Muscle layer of duodenum (tissue), 2 donors: ENCODE measurements at regions not wholly inside any gene's neighbourhood (a gene's known extent, or its start where the extent isn't known, plus 50 kb on each side); places are given as distances from the start of the nearest gene placed in this dataset.

Experiments
- H3K27ac ChIP-seq: one replicate; pipeline ENCODE4 v1.7.0; 2013; ENCODE audit warnings: mild to moderate bottlenecking, low read length
- H3K27me3 ChIP-seq: one replicate; pipeline ENCODE4 v1.7.0; 2013; ENCODE audit warnings: low read depth, mild to moderate bottlenecking, control low read depth, low read length
- H3K36me3 ChIP-seq, 2 donors: one replicate each; pipeline ENCODE4 v1.7.0; 2013; ENCODE audit warnings: low read length in 2 of 2, control low read depth in 1 of 2, mild to moderate bottlenecking in 1 of 2; ENCODE audit not compliant: insufficient read depth in 2 of 2, control insufficient read depth in 1 of 2
- H3K4me1 ChIP-seq, 2 donors: one replicate each; pipeline ENCODE4 v1.7.0; 2013; ENCODE audit warnings: low read length in 2 of 2, mild to moderate bottlenecking in 2 of 2, control low read depth in 1 of 2, moderate library complexity in 1 of 2; ENCODE audit not compliant: insufficient read depth in 2 of 2, control insufficient read depth in 1 of 2
- H3K4me3 ChIP-seq, 2 donors: one replicate each; pipeline ENCODE4 v1.7.0; 2013; ENCODE audit warnings: low read length in 2 of 2, low read depth in 1 of 2, mild to moderate bottlenecking in 1 of 2
- H3K9me3 ChIP-seq, 2 donors: one replicate each; pipeline ENCODE4 v1.7.0; 2013; ENCODE audit warnings: low read length in 2 of 2, control low read depth in 1 of 2, mild to moderate bottlenecking in 1 of 2; ENCODE audit not compliant: control insufficient read depth in 1 of 2
- donor health status: healthy.

DNA sequence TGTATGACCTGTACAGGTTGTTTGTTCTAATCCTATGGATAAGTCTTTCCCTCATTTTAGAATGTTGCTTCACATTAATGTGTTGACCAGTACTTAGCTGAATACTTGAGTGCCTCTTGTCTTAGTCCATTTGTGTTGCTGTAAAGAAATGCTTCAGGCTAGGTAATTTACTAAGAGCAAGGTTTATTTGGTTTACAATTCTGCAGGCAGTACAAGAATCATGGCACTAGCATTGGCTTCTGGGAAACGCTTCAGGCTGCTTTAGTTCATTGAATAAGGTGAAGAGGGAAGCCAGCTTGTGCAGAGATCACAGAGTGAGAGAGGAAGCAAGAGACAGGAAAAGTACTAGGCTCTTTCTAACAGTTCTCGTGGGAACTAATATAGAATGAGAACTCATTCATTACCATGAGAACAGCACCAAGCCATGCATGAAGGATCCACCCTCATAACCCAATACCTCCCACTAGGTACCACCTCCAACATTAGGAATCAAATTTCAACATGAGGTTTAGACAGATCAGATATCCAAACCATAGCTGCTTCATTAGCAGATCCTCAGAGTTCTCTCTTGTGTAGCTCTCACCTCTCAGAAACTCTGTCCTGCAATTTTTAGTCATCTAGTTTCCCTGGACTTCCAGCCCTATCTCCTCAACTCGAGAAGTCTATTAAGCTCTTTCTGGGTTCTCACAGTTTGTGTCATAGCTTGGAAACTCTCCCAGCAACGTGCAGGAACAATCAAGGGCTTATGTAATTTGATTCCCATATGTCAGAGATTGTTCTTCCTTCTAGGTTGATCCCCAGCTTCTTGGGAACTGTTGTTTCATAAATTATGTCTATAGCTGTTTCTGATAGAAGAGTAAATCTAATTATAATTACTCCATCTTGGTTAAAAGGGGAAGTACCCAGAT is 2082.3 kb upstream of the CELF4 start:
- Histone ChIP-seq H3K36me3 (no peaks in the 10 kb centered on the region), H3K27me3 (no peaks in the 10 kb centered on the region), H3K9me3 (no peaks in the 10 kb centered on the region), H3K27ac (no peak overlapping the region), H3K4me3 (no peak overlapping the region), H3K4me1 (no peaks in the 10 kb centered on the region)

DNA sequence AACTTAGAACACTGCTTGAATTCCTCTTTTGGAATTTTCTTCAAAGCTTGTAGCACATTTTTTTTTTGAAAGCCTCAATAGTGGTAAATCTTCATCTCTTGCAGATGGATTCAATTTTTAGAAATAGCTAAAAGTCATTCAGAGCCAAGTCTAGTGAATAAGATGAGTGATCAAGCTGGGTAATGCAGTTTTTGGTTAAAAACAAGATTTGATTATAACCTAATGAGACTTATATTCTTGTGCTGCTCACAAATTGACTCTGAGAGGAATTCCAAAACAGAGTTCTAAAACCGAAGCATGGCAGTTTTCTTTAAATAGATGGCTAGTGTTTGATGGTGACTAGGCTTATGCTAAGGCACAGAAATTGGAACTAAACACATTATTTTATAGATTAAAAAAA is 2072.6 kb upstream of the CELF4 start:
- Histone ChIP-seq H3K9me3 (no peaks in the 10 kb centered on the region), H3K27me3 (no peaks in the 10 kb centered on the region), H3K4me3 (no peak overlapping the region), H3K36me3 (no peaks in the 10 kb centered on the region), H3K4me1 (no peaks in the 10 kb centered on the region), H3K27ac (no peak overlapping the region)

DNA sequence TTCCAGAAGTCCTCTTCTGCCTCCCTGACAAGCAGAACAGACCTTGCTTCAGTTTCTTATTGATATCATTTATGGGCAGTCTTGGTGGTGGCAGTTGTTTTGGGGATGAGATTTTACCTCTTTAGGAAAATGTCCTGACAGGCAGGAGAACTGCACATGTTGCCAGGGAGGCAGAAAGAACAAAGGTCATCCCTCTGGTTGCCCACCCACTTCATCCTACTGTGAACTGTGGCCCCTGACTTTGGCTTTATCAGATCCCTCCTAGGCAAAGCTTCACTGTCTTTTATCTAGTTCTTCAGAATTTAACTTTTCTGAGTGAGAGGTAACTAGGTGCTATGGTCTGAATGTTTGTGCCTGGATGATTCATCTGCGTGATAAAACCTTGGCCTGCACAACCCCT is 2071.3 kb upstream of the CELF4 start:
- Histone ChIP-seq H3K27ac (no peak overlapping the region), H3K4me1 (no peaks in the 10 kb centered on the region), H3K9me3 (no peaks in the 10 kb centered on the region), H3K36me3 (no peaks in the 10 kb centered on the region), H3K27me3 (no peaks in the 10 kb centered on the region), H3K4me3 (no peak overlapping the region)

DNA sequence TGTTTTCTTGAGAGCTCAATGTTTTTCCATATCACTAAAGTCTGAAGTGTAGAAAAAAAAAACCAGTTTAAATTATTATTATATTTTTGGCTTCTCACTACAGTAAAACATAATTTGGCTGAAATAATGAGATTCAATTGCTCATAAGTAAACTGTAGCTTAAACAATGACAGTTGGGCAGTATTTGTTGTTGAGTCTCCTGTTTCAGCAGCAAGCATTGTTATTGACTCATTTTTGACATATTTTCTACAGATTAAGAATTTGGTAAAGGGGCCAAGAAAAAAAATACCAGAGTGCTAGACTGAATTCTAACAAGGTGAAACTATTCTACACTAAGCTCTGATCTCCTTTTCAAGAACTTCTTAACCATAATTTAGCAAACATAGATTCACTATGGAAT is 2070.4 kb upstream of the CELF4 start:
- Histone ChIP-seq H3K4me3 (no peak overlapping the region), H3K27me3 (no peaks in the 10 kb centered on the region), H3K27ac (no peak overlapping the region), H3K4me1 (no peaks in the 10 kb centered on the region), H3K36me3 (no peaks in the 10 kb centered on the region), H3K9me3 (no peaks in the 10 kb centered on the region)

DNA sequence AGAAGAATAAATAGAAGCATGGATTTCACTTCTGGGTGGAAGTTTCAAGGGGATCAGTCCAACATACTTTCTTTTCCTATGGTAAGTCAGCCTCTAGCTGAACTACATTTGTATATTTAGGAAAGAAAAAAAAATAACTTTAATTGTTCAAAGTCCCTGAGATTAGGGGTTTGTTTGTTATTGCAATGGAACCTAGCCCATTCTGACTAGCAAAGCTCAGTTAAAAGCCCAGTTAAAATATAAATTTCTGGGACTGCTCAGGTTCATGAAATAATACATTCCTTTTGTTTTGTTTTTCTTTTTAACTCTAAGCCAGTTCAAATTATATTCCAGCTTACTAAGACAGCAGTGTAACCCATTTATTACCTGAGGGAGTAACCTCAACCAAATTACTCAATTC is 2069.6 kb upstream of the CELF4 start:
- H3K27me3 ChIP-seq: no peaks in the 10 kb centered on the region
- no peaks in the 10 kb centered on the region for H3K36me3 ChIP-seq
- no peaks in the 10 kb centered on the region for H3K4me1 ChIP-seq
- no peaks in the 10 kb centered on the region for H3K9me3 ChIP-seq
- no peak overlapping the region for H3K27ac ChIP-seq
- no peak overlapping the region for H3K4me3 ChIP-seq

DNA sequence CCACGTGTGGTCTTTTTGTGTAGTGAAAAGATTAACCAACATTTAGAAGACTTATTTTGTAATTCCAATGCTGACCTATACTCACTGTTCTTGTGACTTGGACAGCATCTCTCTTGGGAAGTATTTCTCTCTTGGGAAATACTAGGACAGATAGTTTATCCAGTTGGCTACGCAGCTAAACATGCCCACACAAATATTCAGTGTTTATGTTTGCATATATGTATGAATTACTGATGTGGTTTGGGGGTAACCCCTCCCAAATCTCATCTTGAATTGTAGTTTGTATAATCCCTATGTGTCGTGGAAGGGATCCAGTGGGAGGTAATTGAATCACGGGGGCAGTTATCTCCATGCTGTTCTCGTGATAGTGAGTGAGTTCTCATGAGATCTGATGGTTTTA is 2062.3 kb upstream of the CELF4 start:
- Histone ChIP-seq H3K36me3 (no peaks in the 10 kb centered on the region), H3K4me3 (no peak overlapping the region), H3K4me1 (no peaks in the 10 kb centered on the region), H3K27ac (no peak overlapping the region), H3K27me3 (no peaks in the 10 kb centered on the region), H3K9me3 (no peaks in the 10 kb centered on the region)

DNA sequence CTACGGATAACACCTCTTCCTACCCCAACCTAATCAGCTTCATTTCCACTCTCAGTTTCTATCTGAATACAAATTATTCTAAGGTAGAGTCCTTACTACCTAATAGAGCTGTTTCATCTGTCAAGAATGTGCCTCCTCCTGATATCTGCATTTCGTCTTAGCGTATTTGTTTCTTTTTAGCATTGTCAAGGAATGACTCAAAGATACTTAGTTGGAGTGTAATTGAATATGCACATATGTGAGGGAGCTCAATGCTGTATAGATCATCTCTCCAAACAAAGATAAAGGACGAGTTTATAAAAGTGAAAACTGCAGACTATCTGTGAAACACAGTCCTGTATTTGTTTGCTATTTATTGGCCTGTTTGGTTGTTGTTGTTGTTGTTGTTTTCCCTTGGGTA is 2059.4 kb upstream of the CELF4 start:
- no peaks in the 10 kb centered on the region for H3K27me3 ChIP-seq
- no peaks in the 10 kb centered on the region for H3K4me1 ChIP-seq
- H3K4me3 ChIP-seq: no peak overlapping the region
- no peak overlapping the region for H3K27ac ChIP-seq
- H3K36me3 ChIP-seq: no peaks in the 10 kb centered on the region
- H3K9me3 ChIP-seq: no peaks in the 10 kb centered on the region

DNA sequence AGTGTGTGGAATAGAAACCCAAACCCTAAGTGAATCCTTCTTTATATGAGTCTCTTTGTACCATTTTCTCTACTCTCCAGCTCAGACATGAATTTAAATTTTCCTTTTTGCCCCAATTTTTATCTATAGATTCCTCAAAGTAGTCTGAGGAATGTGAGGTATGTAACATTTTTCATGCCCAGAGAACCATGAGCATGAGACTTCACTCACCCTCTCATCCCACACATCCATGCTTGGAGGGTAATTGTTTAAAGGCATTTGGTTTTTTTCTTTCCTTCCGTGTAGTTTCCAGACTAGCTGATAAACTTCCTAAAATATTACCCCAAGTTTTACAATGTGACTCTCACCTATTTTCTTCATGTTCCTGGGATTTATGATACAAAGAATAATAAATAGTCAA is 2056.8 kb upstream of the CELF4 start:
- Histone ChIP-seq H3K4me1 (no peaks in the 10 kb centered on the region), H3K36me3 (no peaks in the 10 kb centered on the region), H3K27me3 (no peaks in the 10 kb centered on the region), H3K4me3 (no peak overlapping the region), H3K27ac (no peak overlapping the region), H3K9me3 (peaks cover 0 to 6% of the 10 kb centered on the region in 2 donors)

DNA sequence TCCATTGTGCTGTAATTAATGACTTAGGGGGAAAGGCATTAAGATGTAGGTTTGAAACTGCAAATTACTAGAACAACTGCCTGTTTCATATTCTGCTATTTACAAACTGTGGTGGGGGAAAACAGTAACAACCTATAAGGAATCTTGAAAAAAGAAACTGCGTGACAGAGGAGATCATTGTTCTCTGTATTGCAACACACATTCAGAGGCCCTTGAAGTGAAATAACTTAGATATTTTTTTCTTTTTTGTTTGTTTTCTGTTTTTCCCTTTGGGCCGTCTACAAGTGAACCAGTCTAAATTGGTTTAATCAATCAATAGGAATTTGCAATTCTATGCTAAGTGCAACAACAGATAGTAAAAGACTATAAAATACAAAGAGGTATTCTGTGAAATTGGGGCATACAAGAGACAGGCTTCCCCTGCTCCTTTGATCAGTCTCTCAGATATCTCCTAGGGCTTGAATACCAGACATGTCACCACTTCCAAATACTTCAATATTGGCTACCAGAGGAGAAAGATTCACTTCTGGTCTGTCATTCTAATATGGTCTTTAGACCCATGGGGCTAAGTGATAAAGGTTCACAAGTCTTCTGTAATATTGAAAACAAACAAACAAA is 2055.1 kb upstream of the CELF4 start:
- peaks cover 0 to 6% of the 10 kb centered on the region in 2 donors for H3K9me3 ChIP-seq
- H3K27ac ChIP-seq: no peak overlapping the region
- H3K4me1 ChIP-seq: no peaks in the 10 kb centered on the region
- no peaks in the 10 kb centered on the region for H3K36me3 ChIP-seq
- H3K27me3 ChIP-seq: no peaks in the 10 kb centered on the region
- no peak overlapping the region for H3K4me3 ChIP-seq

DNA sequence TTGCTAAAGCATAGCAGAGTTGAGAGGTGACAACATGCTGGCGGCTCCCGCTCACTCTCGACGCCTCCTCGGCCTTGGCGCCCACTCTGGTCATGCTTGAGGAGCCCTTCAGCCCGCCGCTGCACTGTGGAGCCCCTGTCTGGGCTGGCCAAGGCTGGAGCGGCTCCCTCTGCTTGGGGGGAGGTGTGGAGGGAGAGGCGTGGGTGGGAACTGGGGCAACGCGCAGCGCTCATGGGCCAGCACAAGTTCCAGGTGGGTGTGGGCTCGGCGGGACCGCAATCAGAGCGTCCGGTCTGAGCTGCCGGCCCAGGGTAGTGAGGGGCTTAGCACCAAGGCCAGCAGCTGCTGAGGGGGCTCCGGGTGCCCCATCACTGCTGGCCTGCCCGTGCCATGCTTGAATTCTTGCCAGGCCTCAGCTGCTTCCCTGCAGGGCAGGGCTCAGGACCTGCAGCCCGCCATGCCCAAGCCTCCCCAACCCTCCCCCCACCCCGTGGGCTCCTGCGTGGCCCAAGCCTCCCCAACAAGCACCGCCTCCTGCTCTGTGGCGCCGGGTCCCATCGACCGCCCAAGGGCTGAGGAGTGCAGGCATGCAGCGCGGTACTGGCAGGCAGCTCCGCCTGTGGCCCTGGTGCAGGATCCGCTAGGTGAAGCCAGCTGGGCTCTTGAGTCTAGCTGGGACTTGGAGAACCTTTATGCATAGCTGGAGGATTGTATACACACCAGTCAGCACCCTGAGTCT is 2052.8 kb upstream of the CELF4 start:
- no peak overlapping the region for H3K27ac ChIP-seq
- no peaks in the 10 kb centered on the region for H3K4me1 ChIP-seq
- no peaks in the 10 kb centered on the region for H3K27me3 ChIP-seq
- H3K4me3 ChIP-seq: no peak overlapping the region
- H3K36me3 ChIP-seq: no peaks in the 10 kb centered on the region
- peaks cover 0 to 6% of the 10 kb centered on the region in 2 donors for H3K9me3 ChIP-seq

DNA sequence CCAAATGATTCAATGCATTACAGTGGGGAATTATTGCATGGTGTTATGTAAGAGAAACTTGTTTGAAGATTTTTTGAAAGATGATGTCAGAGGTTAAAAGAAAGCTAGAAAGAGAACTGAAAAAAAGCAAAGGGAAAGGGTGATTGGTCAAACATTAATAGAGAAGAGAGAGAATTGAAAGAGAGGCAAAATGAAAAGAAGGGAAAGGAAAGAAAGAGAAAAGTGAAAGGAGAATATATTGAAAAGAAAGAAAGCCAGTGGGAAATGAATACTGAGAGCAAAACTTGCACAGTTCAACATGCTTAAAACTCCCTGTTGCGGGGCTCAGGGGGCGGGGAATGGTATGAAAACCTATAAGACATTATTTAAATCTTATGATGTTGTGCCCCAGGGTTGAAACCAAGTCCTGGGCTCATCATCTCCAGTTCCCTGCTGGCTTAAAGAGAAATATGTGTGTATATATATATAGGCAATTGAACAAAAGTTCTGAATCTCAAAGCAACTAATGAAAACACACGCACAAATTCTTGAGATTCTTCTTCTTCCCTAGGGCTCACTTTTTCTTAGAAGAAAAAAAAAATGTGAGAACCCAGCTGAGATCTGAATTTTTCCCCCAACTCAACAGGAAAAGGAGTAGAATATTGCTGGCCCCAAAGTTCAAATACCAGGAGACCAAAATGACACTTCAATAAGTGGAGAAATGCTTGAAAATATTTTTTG is 2045.9 kb upstream of the CELF4 start:
- no peaks in the 10 kb centered on the region for H3K4me1 ChIP-seq

More for the DNA sequence above, 2045.9 kb upstream of the CELF4 start:
- Histone ChIP-seq H3K9me3 (no peaks in the 10 kb centered on the region), H3K27ac (no peak overlapping the region), H3K27me3 (no peaks in the 10 kb centered on the region), H3K4me3 (no peak overlapping the region), H3K36me3 (no peaks in the 10 kb centered on the region)
